ENCODE measurements at regions not wholly inside any gene's neighbourhood (a gene's known extent, or its start where the extent isn't known, plus 50 kb on each side); places are given as distances from the start of the nearest gene placed in this dataset.
A peak's percentile ranks its signal among the peaks of the same experiment; 100 is the strongest.
"Not testable (repeated sequence)": the region's sequence is repeated elsewhere in the genome, so short reads cannot be mapped to it uniquely, and the experiment has no call there.

DNA sequence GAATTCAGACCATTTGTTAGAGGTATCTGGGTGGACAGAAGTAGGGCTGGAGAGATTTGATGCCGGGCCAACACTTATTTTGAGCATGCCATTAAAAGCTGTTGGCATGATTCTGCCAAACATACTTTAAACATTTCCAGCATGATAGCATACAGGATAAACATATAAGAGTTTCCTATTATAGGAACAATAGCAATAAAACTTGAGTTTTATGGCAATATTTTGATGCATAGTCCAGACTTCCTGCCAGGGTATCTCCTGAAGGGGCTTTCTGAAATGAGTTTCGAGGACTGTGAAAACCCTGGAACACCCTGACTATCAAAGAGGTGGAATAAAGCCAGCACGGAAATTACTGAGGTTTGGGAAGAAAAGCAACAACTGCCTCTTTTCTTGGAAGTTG is 1398.0 kb upstream of the NXPH2 start:
- no peak for DNase-seq (ENCODE audit: low spot score)

DNA sequence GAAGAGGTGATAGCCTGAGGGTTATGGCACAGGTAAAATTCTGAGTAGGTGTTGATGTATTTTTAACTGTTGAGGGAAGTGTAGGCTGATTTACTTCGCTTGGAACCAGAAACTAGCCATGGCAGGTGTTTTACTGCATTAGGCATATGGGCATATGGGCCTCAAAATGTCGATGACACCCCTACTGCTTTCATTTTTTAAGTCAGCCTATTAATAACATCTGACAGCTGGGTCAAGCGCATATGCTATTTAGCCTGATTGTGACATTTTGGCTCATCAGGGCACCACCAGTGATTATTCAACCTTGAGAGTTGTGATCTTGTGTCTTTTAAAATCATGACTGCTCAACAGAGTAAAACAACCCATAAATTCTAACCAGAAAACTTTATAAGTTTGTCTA is 1396.9 kb upstream of the NXPH2 start:
- no peak for DNase-seq (ENCODE audit: low spot score)

DNA sequence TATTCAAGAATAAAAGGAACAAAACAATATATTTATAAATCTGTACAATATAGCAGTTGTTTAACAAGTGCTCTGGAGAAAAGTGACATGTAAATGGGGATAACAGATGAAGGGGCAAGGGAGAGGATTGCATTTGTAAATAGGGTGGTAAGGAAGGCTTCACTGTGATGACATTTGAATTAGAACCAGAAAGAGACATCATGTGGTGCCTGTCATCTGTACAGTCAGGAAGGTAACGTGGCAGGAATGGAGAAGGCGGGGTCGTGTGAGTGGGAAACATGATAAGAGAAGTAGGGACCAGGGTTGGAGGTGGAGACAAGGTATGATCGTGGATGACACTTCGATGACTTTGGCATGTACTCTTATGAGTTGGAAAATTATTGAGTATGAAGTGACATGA is 1393.6 kb upstream of the NXPH2 start:
- DNase-seq (ENCODE audit: low spot score) = no peak

GRCh38 chr2:140164449-140164848 is 1384.3 kb upstream of the NXPH2 start:
- no peak for DNase-seq (ENCODE audit: low spot score)

DNA sequence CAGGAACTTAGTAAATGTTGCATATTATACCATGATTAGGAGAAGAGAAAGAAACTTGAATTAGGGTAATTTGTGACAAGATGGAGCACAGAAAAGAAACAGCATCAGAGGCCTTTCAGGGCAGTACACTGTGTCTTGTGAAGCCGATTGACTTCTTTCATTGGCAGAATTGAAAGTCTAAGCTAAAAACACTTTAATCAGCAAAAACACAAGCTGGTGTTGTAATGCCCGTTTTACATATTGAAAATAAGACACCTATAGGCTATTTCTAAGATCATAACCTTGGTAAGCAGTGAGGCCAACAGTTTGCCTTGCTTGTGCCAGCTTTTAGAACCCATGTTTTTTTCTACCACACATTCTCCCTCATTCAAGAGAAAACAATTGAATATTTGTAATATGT is 1378.1 kb upstream of the NXPH2 start:
- DNase-seq (ENCODE audit: low spot score) = no peak

DNA sequence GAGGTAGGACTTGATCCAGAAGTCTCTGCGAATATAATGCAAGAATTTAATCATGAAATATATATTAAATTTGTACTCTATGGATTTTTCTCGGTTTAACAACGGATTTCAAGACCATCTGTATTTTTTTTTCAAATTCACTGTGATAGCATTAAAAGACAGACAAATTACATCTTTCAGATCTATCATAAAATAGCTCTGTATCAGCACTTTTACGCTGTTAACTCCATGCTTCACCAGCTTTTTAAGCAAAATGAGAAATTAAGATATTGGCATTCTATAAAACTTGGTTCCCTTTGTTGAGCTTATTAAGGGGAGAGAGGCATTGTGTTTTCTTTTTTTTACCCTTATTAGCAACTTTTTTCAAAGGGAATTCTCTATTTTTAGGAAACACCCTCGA is 1377.6 kb upstream of the NXPH2 start:
- no peak for DNase-seq (ENCODE audit: low spot score)

- DNase-seq (ENCODE audit: low spot score) = no peak
Measured at GRCh38 chr2:140154706-140155105, 1374.5 kb upstream of the NXPH2 start.

DNA sequence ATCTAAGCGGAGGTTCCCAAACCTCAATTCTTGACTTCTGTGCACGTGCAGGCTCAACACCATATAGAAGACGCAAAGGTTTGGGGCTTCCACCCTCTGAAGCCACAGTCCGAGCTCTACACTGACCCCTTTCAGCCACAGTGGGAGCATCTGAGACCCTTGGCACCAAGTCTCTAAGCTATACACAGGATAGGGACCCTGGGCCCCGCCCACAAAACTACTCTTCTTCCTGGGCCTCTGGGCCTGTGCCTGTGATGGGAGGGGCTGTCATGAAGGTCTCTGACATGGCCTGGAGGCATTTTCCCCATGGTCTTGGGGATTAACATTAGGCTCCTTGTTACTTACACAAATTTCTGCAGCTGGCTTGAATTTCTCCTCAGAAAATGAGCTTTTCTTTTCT is 1374.1 kb upstream of the NXPH2 start:
- DNase-seq (ENCODE audit: low spot score) = no peak

GRCh38 chr2:140144611-140145010 is 1364.4 kb upstream of the NXPH2 start:
- no peak for DNase-seq (ENCODE audit: low spot score)

DNA sequence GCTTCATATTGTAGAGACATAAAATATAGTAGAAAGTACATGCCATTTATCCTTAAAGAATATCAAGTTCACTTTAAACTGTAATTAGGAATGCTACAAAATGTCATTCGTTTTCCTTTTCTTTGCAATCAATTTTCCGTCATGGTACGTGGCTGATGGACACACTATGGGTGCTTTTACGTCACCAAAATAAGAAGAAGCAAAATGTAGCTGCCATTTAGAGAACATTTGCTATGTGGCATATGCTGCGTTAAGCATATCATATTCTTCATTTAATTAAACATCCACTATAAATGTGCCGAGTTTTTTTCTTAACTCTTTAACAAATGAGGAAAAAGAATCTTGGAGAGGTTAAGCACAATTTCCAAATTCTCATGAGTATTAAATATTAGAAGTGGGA is 1358.5 kb upstream of the NXPH2 start:
- no peak for DNase-seq (ENCODE audit: low spot score)

GRCh38 chr2:140136861-140137260 is 1356.7 kb upstream of the NXPH2 start:
- DNase-seq (ENCODE audit: low spot score) = no peak

- DNase-seq (ENCODE audit: low spot score) = no peak
Measured at GRCh38 chr2:140136366-140136765, 1356.2 kb upstream of the NXPH2 start.

- no peak for DNase-seq (ENCODE audit: low spot score)
Measured at GRCh38 chr2:140128909-140129308, 1348.7 kb upstream of the NXPH2 start.

DNA sequence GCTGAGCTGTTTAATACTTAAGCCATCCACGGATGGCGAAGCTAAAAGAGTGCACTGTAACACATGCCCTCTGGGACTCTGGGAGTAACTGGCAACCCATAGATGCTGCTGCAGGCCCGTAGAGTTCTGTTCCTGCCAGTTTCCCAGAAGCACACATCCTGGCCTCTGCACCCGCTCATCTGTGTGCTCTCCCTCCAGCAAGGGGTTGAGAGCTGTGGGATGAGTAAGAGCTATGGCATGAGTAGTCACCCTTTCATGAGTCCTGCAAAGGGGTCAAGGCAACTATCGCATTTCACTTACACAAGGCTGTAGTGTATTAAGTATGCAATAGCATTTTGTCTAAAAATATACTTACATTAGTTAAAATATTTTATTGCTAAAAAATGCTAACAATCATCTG is 1341.8 kb upstream of the NXPH2 start:
- DNase-seq (ENCODE audit: low spot score) = no peak

DNA sequence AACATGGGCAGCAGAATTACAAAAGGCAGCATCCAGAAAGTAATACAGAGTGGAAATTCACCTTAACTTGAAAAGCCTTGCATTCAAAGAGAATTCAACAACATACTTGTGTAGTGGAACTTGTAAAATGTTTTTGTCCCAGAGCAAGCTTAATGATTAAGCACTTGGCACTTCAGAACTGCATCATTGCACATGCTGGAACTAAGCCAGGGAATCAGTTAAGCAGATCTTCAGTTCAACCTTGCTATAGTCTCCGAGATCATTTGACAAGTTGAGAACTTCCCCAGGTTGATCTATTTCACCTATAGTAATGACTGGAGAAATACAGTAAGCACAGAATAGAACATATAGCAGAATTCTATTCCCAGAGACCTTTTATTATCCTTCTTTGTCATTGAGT is 1337.2 kb upstream of the NXPH2 start:
- DNase-seq (ENCODE audit: low spot score) = no peak

DNA sequence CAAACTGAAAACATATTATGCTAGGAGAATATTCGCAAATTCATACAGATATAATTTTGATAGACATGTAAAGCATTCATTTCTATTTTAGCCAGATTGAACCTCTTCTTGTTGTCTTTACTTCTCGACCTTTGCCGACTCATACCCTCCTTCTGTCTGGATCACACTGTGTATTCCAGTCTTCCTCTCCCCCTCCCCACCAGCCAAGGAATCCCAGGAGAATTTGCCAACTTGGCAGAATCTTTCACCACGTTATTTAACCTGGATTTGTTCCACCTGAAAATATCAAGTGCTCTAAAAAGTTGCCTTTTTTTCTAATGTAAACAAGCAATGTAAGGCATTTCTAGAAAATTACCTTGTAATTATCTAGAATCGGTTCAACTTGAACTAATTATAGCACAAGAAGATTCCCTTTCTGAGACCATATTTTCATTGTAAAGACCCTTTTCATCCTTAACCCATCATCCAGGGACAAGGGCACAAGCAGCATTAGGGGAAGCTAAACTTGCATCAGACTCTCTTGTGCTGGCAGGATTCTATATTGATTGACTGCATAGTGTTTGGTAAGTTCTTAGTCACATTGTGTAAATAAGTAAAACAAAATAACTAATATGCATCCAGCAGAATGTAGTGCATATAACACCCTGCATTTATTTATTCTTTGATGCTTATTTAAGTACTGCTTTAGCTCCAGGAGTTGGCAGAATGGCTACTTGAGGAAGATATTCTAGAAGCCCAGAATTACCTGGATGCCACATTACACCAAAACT is 1328.7 kb upstream of the NXPH2 start:
- DNase-seq (ENCODE audit: low spot score) = no peak

GRCh38 chr2:140091926-140092325 is 1311.7 kb upstream of the NXPH2 start:
- no peak for DNase-seq (ENCODE audit: low spot score)

GRCh38 chr2:140086964-140087363 is 1306.8 kb upstream of the NXPH2 start:
- DNase-seq (ENCODE audit: low spot score) = no peak

- DNase-seq (ENCODE audit: low spot score) = peak; percentile 4
Measured at GRCh38 chr2:140085674-140086073, 1305.5 kb upstream of the NXPH2 start.

GRCh38 chr2:140079038-140079437 is 1298.8 kb upstream of the NXPH2 start:
- no peak for DNase-seq (ENCODE audit: low spot score)

DNA sequence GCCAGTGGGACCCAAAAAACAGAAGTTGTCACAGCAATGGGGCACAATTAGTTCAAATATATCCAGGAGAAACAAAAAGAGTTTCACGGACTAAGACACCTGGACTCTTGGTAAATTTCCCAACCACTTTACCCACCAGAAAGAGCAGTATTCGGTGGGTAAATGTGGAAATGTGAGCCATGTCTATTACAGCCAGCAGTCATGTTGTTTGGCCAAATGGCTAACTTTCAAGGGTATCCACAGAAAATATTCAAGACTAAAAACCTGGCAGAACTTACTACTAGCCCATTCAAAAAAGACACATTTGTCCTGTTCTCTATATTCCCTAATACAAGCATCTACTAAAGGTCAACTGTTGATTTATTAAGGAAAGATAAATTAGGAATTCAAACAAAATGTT is 1296.0 kb upstream of the NXPH2 start:
- no peak for DNase-seq (ENCODE audit: low spot score)

GRCh38 chr2:140073763-140074162 is 1293.6 kb upstream of the NXPH2 start:
- DNase-seq (ENCODE audit: low spot score) = not testable (repeated sequence)

- DNase-seq (ENCODE audit: low spot score) = no peak
Measured at GRCh38 chr2:140067661-140068060, 1287.5 kb upstream of the NXPH2 start.

DNA sequence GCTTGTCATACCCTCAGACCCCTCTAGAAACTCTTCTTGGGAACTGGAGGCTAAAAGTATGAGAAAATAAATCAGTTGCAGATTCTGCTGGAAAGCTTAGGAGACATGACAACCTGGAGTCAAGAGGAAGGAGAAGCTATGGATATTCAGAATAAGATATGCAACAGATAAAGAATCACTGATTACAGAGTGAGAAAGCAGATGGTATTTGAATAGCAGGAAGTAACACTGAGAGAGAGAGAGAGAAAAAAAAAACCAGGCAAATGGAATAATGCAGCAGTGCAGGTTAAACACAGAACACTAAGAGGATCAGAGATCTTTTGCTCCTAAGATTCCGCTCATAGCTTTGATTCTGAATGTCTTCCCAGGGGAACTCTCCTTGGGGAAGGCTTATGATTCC is 1284.1 kb upstream of the NXPH2 start:
- no peak for DNase-seq (ENCODE audit: low spot score)

DNA sequence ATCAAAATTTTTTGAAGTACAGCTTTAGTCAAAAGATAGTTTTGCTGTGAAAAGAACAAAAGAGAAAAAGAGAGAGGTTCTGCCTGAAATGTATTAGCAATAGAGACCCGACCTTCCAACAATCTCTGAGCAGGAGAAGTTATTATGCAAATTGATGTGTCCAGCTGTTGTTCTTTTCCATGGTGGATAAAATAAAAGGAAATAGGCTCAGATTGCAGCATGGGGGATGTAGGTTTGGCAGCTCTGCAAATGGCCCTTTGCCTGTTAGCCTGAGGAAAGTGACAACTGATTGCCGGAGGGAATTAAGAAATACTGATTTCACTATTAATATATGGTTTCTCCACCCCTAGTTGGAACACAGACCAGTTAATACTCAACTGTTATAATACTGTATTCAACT is 1283.2 kb upstream of the NXPH2 start:
- DNase-seq (ENCODE audit: low spot score) = no peak

All from HuH-7 (cell line).